ENCODE measurements at regions not wholly inside any gene's neighbourhood (a gene's known extent, or its start where the extent isn't known, plus 50 kb on each side); places are given as distances from the start of the nearest gene placed in this dataset.

DNA sequence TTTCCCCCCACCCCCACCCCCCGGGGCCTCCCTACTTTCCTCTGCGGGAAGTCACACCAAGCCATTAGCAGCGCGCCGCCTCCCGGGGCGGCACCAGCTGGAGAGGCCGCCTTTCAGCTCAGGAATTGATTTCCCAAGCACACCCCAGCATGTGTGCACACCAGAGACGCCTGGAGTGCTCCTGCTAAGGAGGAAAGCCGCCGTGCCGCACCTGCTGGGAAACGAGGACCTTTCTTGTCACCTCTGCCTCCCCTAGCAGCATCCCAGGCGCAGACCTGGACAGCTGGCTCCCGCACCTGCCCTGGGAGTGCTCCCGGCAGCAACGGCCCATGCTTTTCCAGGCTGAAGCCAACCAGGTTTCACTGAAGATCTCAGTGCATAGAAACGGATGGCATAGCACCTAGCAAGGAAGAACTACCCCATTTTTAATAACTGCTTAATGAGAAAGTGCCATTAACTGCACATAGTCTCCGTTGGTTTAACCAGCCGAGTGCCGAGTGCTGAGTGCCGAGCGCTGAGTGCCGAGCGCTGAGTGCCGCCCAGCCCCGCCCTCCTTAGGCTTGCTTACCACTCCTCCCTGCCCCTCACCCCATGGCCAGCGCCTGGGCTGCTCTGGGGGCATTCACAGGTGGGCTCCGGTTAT lies 165.0 kb downstream of the USP12 start:
- TF ChIP-seq TAF1 (IDR thresholded peaks at IDR 0.05; ENCODE audit: borderline replicate concordance, insufficient read depth, low read length) = no peak
- no peak for TF ChIP-seq POLR2AphosphoS5 (IDR thresholded peaks at IDR 0.05; ENCODE audit: low read depth, low read length)
